ENCODE measurements at regions not wholly inside any gene's neighbourhood (a gene's known extent, or its start where the extent isn't known, plus 50 kb on each side); places are given as distances from the start of the nearest gene placed in this dataset.

- TF ChIP-seq CTCF (conservative IDR thresholded peaks at IDR 0.05; ENCODE audit: low read length) (no peak), EZH2phosphoT487 (IDR thresholded peaks at IDR 0.05; ENCODE audit: borderline replicate concordance) (no peak)
These were observed 155.4 kb upstream of the IL15 start for GRCh38 chr4:141480950-141481349.

All from Loucy (cell line).